Sigmoid colon (tissue), 4 donors: ENCODE measurements at regions not wholly inside any gene's neighbourhood (a gene's known extent, or its start where the extent isn't known, plus 50 kb on each side); places are given as distances from the start of the nearest gene placed in this dataset.

Experiments used
- EP300 ChIP-seq, 4 donors: sonication (generic); formaldehyde crosslinking; IDR thresholded peaks; one replicate each; pipeline ENCODE4 v1.6.1; 2017; ENCODE audit warnings: antibody characterized with exemption in 4 of 4
- POLR2A ChIP-seq, 2 donors: fragments of 450-650 bp; IDR thresholded peaks; one replicate each; pipeline ENCODE4 v1.6.1; 2016; ENCODE audit warnings: antibody characterized with exemption in 2 of 2, mild to moderate bottlenecking in 2 of 2, moderate library complexity in 2 of 2
- POLR2AphosphoS5 ChIP-seq, 4 donors: sonication (generic); formaldehyde crosslinking; IDR thresholded peaks; one replicate each; pipeline ENCODE4 v1.6.1; 2017; ENCODE audit warnings: antibody characterized with exemption in 4 of 4
- TF ChIP-seq, protein P1 (sequence below), 4 experiments: fragments of 450-650 bp in 3 of 4; fragments of 200-600 bp in 1 of 4; IDR thresholded peaks; one replicate each; pipeline ENCODE4 v1.5.1; 2016 to 2019; ENCODE audit warnings: antibody characterized with exemption in 4 of 4, mild to moderate bottlenecking in 3 of 4, moderate library complexity in 2 of 4

DNA sequence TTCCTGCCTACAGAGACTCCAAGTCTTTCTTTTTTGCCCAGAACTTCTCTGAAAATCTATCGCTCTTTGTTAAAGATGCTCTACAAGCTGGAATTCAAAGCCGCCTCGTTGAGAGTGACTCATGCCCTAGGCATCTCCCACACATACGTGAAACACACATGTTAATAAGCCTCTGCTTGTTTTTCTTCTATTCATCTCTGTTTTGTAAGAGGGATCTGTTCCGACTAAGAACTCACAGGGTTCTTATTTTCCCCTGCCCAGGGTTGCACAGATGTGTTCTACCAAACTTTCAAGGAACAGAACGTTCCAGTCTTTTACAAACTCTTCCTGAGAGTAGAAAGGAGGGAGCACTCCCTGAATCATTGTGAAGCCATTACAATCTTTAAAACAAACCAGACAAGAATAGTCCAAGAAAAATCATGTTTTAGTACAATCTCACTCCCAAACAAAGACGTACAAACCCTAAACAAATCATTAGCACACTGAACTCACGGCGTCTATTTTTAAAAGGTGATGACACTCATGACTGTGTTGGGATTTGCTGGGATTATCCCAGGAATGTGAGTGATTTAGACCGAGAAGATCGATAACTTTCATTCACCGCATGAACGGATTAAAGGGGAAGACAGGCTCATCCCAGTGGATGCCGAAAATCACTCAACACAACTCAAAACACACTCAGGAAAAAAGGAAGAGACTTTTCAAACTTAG is 55.3 kb upstream of the INPP5A start:
- TF ChIP-seq, protein P1, sequence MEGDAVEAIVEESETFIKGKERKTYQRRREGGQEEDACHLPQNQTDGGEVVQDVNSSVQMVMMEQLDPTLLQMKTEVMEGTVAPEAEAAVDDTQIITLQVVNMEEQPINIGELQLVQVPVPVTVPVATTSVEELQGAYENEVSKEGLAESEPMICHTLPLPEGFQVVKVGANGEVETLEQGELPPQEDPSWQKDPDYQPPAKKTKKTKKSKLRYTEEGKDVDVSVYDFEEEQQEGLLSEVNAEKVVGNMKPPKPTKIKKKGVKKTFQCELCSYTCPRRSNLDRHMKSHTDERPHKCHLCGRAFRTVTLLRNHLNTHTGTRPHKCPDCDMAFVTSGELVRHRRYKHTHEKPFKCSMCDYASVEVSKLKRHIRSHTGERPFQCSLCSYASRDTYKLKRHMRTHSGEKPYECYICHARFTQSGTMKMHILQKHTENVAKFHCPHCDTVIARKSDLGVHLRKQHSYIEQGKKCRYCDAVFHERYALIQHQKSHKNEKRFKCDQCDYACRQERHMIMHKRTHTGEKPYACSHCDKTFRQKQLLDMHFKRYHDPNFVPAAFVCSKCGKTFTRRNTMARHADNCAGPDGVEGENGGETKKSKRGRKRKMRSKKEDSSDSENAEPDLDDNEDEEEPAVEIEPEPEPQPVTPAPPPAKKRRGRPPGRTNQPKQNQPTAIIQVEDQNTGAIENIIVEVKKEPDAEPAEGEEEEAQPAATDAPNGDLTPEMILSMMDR (IDR thresholded peaks at IDR 0.05) = no peak
- TF ChIP-seq POLR2AphosphoS5 (IDR thresholded peaks at IDR 0.05) (peak; percentile 73 to 85 (median 78)), EP300 (IDR thresholded peaks at IDR 0.05) (peak; percentile 55 to 96 (median 87)), POLR2A (IDR thresholded peaks at IDR 0.05) (no peak)
